ENCODE measurements at regions not wholly inside any gene's neighbourhood (a gene's known extent, or its start where the extent isn't known, plus 50 kb on each side); places are given as distances from the start of the nearest gene placed in this dataset.

- H3K27me3 ChIP-seq (ENCODE audit: control insufficient read depth, insufficient read depth, low read length), result no peaks in the 10 kb centered on the region
- no peak for DNase-seq (ENCODE audit: low read depth)
- H3K36me3 ChIP-seq (ENCODE audit: control insufficient read depth, insufficient read depth, low read length), result no peaks in the 10 kb centered on the region
- TF ChIP-seq CTCF (IDR thresholded peaks at IDR 0.05; ENCODE audit: insufficient read depth, low read depth, low read length), result no peak
- CTCF ChIA-PET, result interaction anchor here (0.7 kb wide), 1 partner anchor 51 kb away, joined by 3 read pairs; no protein-coding TSS in a partner anchor
- POLR2A ChIA-PET, result no interaction called here
- no peak overlapping the region for H3K4me3 ChIP-seq (ENCODE audit: low read depth, low read length)
Observed at GRCh38 chr7:136333636-136334035, 356.5 kb upstream of the MTPN start.

GRCh38 chr7:136326045-136326609, 349.0 kb upstream of the MTPN start:
- ChIA-PET POLR2A (no interaction called here), CTCF (no interaction called here)
- Histone ChIP-seq H3K4me3 (ENCODE audit: low read depth, low read length) (no peak overlapping the region), H3K36me3 (ENCODE audit: control insufficient read depth, insufficient read depth, low read length) (no peaks in the 10 kb centered on the region), H3K27me3 (ENCODE audit: control insufficient read depth, insufficient read depth, low read length) (no peaks in the 10 kb centered on the region)
- DNase-seq (ENCODE audit: low read depth), result no peak
- TF ChIP-seq CTCF (IDR thresholded peaks at IDR 0.05; ENCODE audit: insufficient read depth, low read depth, low read length), result no peak

- TF ChIP-seq CTCF (IDR thresholded peaks at IDR 0.05; ENCODE audit: insufficient read depth, low read depth, low read length), result no peak
- H3K27me3 ChIP-seq (ENCODE audit: control insufficient read depth, insufficient read depth, low read length), result no peaks in the 10 kb centered on the region
- ChIA-PET CTCF (no interaction called here), POLR2A (no interaction called here)
- DNase-seq (ENCODE audit: low read depth), result no peak
- H3K4me3 ChIP-seq (ENCODE audit: low read depth, low read length), result no peak overlapping the region
- H3K36me3 ChIP-seq (ENCODE audit: control insufficient read depth, insufficient read depth, low read length), result no peaks in the 10 kb centered on the region
Observed at GRCh38 chr7:136325578-136325977, 348.4 kb upstream of the MTPN start.

- Histone ChIP-seq H3K36me3 (ENCODE audit: control insufficient read depth, insufficient read depth, low read length) (no peaks in the 10 kb centered on the region), H3K4me3 (ENCODE audit: low read depth, low read length) (no peak overlapping the region), H3K27me3 (ENCODE audit: control insufficient read depth, insufficient read depth, low read length) (no peaks in the 10 kb centered on the region)
- ChIA-PET POLR2A (no interaction called here), CTCF (no interaction called here)
- DNase-seq (ENCODE audit: low read depth), result no peak
- TF ChIP-seq CTCF (IDR thresholded peaks at IDR 0.05; ENCODE audit: insufficient read depth, low read depth, low read length), result no peak
Observed at GRCh38 chr7:136325027-136325426, 347.9 kb upstream of the MTPN start.

GRCh38 chr7:136324073-136324704, 347.0 kb upstream of the MTPN start:
- ChIA-PET CTCF (no interaction called here), POLR2A (no interaction called here)
- no peak for DNase-seq (ENCODE audit: low read depth)
- no peak for TF ChIP-seq CTCF (IDR thresholded peaks at IDR 0.05; ENCODE audit: insufficient read depth, low read depth, low read length)
- Histone ChIP-seq H3K4me3 (ENCODE audit: low read depth, low read length) (no peak overlapping the region), H3K36me3 (ENCODE audit: control insufficient read depth, insufficient read depth, low read length) (no peaks in the 10 kb centered on the region), H3K27me3 (ENCODE audit: control insufficient read depth, insufficient read depth, low read length) (no peaks in the 10 kb centered on the region)

Data from BJ (cell line).